DMS 273 (cell line): ENCODE measurements at regions not wholly inside any gene's neighbourhood (a gene's known extent, or its start where the extent isn't known, plus 50 kb on each side); places are given as distances from the start of the nearest gene placed in this dataset.
"Not testable (repeated sequence)": the region's sequence is repeated elsewhere in the genome, so short reads cannot be mapped to it uniquely, and the experiment has no call there.

Experiments used
- DNase-seq: peaks from one replicate; lab custom pipeline; 2025; ENCODE audit not compliant: unreplicated experiment; lab: John Stamatoyannopoulos, UW

DNA sequence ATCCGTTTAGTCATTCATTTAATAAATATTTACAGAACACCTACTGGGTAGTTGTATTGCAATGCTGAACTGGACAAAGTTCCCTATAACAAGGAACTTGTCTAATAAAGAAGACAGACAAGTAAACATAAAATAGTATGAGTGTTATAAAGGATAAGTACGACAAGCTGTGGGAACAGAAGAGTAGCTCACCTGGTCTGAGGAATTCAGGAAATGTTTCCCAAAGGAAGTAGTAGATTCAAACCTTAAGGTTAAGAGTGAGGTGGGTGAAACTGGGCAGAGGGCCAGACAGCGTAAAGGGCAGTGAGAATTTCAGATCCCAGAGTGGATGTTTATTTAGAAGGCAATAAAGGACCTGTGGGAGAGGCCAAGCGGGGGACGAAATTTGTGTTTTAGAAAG, 72.3 kb upstream of the CD2AP start:
- DNase-seq, result no peak

DNA sequence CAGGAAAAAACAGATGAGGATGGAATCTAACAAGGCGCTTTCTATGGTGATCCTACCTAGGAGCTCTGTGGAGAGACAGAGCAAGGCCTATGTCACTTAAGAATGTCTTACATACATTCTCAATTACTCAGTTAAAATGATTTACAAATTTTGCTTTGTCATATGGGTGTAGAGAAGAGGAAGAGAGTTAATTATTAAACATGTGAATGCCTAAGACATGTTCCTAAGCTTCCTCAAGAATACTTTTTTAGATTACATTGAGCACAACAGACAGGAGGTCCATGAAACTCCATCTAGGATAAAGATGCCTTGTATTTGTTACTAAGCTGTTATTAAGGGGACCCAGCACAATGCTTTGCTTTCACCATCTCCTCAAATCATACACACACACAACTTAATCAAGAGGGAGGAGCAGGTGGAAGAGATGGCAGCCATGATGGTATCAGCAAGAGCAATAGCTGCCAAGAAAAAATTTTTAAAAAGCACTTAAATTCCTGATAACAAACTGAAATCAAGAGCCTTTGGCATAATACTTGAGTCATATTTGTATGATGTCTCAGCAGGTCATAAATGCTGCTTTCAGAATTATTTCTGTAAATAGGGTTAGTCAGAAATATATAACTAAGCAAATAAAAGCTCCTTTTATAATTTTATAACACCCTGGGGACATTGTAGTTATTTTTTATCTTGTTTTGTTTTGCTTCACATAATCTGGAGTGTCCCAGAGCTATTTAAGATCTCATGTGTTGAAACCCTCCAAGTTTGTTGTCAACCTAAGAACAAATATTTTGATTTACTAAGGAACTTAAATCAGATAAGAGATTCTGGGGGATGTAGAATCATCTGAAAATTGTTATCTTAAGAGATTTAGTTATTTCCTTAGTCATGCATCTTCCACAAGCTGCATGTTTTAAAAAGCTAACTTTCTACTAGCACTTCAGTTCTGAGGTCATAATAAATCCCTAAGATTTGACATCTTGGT, 70.0 kb upstream of the CD2AP start:
- DNase-seq, result no peak

DNA sequence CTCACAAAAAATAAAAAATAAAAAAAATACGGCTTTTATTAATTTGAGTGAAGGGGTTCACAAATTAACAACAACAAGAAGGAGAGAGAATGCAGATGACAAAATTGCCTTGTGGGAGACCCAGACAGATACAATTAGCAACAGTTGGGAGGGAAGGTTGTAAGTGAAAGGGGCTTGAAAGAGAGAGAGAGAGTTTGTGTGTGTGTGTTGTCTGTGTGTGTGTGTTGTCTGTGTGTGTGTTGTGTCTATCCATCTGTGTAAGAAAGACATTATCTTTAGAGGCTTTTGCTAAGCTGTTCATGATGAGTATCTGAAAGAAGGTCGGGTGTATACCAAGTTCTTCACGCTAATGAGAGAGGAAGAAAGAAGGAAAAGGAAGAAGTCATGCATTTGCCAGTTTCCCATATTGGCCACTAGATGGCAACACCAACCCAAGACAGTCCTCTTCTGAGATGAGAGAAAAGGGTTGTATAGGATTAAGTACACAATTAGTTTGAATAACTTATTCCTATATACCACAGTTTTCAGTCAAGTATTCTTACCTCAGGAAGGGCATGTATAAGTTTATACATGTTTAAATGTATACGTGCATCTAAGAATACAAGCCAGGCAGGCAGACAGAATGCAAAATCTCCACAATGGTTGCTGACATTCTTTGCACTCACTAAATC, 63.7 kb upstream of the CD2AP start:
- peak; percentile 71 for DNase-seq

DNA sequence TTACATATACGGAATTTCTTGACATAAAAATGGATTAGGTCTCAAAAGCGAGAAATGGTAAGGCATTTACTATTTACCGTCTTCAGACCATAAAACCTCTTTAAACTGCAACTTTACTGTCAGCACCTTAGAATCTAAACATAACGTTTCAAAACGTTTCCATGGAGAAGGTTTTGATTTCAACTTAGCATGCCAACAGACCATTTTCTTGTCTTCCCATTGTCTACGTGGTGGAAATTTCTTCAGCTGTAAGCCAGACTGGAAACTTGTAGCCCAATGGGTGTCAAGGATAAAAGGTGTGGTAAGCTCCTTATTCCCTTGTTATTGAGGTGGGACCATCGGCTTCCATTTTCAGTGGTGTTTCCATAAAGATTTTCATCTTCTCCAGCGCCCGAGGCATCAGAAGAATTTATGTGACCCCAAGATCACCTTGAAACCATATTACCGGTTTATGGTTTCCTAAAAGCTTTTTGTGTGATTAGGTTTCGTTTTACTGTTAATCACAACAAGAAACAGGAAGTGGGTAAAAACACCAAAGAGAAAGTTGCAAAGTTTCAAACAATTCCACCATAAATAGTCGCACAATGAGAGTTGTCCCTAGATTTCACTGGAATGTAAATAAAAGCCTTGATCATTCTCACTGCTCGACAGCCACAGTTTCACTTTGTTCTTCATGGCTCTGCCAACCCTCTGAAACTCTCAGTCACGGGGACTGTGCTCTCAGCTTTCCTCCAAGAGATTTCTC, 63.0 kb upstream of the CD2AP start:
- DNase-seq, result no peak

DNA sequence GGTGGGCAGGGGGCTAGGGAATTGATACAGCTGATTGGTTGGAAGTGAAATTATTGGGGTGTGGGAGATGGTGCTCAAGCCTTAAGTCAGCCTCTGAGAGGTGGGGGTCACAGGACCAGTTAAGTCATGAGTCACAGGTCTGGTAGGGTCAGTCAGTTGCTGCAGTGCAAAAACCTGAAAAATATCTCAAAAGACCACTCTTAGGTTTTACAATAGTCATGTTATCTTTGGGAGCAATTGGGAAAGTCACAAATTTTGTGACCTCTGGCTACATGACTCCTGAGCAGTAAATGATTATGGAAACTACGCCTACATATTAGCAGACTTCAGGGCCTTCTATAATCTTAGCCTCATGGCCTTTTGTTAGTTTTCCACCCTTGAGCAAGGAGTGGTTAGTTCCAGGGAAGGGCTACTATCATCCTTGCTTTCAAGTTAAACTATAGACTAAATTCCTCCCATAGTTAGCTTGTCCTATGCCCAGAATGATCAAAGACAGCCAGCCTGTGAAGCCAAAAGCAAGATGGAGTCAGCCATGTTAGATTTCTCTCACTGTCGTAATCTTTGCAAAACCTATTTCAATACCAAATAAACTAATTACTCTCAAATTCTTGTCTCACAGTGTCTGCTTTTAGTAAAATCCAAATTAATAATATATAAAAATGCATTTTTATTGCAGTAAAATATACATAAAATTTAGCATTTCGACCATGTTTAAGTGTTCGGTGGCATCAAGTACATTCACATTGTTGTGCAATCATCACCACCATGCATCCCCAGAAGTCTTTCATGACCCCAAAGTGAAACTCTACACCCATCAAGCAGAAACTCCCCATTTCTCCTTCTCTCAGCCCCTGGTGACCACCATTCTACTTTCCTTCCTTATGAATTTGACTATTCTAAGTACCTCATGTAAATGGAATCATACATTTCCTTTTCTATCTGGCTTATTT, 60.9 kb upstream of the CD2AP start:
- no peak for DNase-seq

DNA sequence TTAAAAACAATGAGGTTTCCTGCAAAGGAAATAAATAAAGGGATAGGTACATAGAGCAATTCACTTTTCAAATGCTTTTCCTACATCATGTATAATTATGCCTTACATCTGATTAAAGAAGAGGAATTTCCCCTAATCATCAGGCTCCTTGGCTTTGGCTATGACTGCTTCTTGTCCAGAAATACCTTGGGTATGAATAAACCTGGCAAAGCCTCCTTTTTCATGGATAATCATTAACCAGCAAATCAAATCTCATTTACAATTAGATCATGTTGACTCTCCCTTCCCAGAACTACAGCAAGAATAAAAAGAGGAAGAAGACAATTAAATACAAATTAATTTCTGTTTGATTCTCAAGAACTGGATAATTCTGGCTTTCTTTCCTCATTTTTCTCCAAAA, 58.0 kb upstream of the CD2AP start:
- DNase-seq, result no peak

DNA sequence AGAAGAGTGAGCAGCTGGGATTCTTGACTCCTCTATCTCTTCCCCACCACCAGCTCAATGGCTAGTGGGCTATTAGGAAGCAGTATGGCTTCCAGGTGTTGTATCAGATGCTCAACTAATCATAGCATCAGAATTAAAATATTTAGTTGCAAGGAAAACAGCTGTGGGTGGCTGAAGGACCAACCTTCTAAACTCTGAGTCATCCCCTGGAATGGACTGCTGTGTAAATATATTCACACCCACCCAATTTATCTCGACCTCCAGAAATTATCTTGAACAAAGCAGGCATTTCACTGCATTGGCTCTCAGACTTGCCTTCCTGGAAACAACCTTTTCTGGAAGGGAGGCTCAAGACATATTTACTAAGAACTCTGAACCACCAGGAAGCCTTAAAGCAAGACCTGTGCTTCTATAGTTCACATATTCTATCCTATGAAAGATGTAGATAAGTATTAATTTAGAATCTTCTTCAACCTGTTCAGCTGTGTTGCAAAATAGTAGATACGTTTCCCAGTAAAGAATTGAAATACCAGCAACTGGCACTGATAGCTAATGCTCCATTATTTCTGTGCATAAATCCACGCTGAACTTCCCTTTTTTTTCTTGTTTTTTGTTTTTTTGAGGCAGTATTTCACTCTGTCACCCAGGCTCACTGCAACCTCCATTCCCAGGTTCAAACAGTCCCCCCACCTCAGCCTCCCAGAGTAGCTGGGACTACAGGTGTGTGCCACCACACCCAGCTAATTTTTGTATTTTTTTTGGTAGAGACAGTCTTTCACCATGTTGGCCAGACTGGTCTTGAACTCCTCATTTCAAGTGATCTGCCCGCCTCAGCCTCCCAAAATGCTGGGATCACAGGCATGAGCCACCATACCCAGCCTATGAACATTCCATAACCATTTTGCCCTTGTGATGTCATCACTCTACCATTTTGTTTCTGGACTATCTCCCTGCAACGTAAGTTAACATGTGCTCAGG, 56.9 kb upstream of the CD2AP start:
- DNase-seq, result no peak

DNA sequence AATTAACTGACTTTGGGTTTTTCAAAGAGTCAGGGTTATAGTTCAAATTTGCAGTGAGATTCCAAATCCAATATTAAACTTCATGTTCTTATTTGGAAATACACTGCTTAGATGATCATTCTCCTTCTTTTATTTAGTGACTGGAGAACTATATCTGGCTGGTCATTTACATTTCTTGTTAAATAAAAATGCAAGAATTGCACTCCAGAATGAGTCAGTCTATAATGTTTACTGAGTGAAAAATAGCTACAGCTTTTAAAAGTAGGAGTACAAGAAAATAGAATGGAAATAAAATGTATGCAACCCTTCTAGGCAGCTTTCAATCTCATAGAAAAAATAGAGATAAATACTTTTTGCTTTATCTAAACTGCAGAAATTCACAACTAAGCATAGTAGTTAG, 54.5 kb upstream of the CD2AP start:
- no peak for DNase-seq

DNA sequence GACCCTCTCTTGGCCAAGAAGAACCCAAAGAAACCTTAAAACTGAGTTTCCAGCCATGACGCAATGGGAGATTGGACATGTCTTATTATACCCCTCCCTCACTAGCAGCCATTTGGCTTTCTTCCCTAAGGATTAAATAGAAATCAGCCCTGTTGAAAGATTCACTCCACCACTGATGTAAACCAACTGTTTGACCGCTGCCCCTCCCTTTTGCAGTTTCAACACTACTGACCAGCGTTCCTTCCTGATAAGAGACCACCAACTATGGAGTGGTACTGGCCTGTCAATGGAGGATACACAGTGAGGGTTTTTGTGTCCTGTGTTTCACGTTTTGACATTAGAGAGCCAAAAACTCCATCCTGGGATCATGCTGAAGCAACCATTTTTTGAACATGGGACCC, 53.2 kb upstream of the CD2AP start:
- DNase-seq, result no peak

DNA sequence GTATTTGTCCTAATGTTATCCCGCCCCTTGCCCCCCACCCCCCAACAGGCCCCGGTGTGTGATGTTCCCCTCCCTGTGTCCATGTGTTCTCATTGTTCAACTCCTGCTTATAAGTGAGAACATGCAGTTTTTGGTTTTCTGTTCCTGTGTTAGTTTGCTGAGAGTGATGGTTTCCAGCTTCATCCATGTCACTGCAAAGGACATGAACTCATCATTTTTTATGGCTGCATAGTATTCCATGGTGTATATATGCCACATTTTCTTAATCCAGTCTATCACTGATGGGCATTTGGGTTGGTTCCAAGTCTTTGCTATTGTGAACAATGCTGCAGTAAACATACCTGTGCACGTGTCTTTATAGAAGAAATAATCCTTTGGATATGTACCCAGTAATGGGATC, 51.9 kb upstream of the CD2AP start:
- not testable (repeated sequence) for DNase-seq

DNA sequence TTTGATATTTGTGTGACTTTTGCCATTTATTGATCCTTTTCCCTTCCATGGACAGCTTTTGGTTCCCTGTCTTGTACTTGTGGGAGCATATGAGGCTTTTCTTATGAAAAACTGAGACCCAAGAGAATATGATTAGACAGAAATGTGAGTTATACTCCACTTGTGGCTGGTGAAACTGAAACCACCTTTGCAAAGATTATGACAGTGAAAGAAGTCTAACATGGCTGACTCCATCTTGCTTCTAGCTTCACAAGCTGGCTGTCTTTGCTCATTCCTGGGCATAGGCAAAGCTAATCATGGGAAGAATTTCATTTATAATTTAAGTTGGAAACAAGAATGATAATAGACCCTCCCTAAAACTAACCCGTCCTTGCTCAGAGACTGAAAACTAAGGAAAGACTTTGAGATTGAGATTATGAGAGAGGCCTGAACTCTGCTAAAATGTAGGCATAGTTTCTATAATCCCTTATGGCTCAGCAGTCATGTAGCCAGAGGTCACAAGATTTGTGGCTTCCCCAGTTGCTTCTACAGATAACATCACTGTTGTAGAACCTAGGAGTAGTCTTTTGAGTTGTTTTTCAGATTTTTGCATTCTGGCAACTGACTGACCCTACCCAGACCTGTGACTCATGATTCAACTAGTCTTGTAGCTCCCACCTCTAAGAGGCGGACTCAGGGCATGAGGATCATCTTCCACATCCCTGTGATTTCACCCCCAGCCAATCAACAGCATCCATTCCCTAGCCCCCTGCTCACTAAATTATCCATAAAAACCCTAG, 50.9 kb upstream of the CD2AP start:
- DNase-seq, result no peak

DNA sequence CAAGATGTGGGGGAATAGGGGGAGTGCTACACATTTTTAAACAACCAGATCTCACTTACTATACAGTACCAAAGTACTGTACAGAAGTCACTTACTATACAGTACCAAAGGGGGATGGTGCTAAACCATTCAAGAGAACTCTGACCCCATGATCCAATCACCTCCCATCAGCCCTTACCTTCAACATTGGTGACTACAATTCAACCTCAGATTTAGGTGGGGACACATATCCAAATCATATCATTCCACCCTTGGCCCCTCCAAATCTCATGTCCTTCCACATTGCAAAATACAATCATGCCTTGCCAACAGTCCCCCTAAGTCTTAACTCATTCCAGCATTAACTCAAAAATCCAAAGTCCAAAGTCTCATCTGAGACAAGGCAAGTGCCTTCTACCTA, 49.9 kb upstream of the CD2AP start:
- no peak for DNase-seq
